RWPE1 (cell line): ENCODE measurements at regions not wholly inside any gene's neighbourhood (a gene's known extent, or its start where the extent isn't known, plus 50 kb on each side); places are given as distances from the start of the nearest gene placed in this dataset.

Experiments used
- CTCF ChIA-PET: fragments of 350-600 bp; sonication (Branson Sonifier 250); formaldehyde crosslinking; extraction: SDS; loops from one replicate; lab custom pipeline; 2021; lab: Yijun Ruan, JAX
- POLR2A ChIA-PET: fragments of 400-600 bp; formaldehyde crosslinking; extraction: SDS; loops from one replicate; lab custom pipeline; 2020; ENCODE audit warnings: antibody characterized with exemption; ENCODE audit not compliant: low non-redundant PET; lab: Yijun Ruan, JAX
- DNase-seq: peaks from one replicate; pipeline ENCODE4 v3.0.0; 2012; ENCODE audit warnings: low spot score
- H3K27ac ChIP-seq: fragments of 450-650 bp; 2 replicates; pipeline ENCODE4 v1.5.1; 2017
- CTCF ChIP-seq: fragments of 450-650 bp; conservative IDR thresholded peaks from 2 replicates; pipeline ENCODE4 v1.5.1; 2017; ENCODE audit warnings: low read depth, mild to moderate bottlenecking

- ChIA-PET POLR2A (no interaction called here), CTCF (interaction anchor here (0.6 kb wide), 1 partner anchor 376 kb away, joined by 7 read pairs; no protein-coding TSS in a partner anchor)
- no peak for DNase-seq
- TF ChIP-seq CTCF, result no peak
- no peak overlapping the region for H3K27ac ChIP-seq
Measured at GRCh38 chr17:14622615-14623101, 321.8 kb downstream of the HS3ST3B1 start.

DNA sequence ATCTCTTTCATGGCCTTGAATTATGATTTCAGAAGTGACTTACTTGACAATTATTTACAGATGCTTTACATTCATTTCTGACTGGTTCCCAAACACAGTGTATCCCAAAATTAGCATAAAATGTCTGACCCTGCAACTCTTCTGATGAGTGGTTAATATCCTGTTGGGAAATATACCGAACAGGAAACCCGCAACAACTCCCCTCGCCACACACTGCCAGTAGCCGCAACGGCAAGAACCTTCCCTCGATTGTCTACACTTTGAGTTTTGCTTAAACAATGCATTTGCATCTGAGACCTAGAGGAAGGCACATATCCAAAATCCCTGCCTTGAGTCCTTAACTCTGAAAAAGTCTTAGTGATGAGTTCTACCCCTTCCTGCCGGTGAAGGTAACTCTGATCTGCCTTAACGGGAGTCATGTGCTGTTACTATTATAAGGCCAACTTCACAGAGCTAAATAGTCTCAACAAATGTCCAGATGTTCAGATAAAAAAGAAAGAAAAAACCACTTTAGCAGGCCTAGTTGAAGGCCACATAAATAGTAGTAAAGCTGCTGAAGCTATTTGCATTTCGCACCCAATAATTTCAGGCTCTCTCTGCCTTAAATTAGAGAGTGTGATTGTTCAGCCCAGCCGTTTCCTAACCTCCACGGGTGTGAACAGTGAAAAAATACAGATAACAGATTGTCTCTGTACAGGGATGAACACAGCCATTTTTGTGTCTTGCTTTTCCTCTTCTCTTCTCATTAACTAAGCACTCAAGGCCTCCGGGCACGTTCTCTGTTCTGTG lies 321.1 kb downstream of the HS3ST3B1 start:
- CTCF ChIA-PET, result interaction anchor here (0.6 kb wide), 1 partner anchor 377 kb away, joined by 7 read pairs; no protein-coding TSS in a partner anchor
- no peak for TF ChIP-seq CTCF

DNA sequence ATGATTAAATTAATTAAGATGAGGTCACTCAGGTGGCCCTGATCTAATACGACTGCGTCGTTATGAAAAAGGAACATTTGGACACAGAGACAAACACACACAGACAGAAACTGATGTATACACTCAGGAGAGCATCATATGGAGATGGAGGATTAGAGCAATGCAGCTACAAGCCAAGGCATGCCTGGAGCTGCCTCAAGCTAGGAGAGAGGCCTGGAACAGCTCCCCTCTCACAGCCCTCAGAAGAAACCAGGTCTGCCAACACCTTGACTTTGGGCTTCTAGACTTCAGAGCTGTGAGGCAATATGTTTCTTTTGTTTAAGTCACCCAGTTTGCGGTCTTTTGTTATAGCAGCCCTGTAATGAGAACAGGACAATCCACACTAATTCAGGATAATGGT lies 318.9 kb downstream of the HS3ST3B1 start:
- DNase-seq, result no peak
- POLR2A ChIA-PET, result no interaction called here
- H3K27ac ChIP-seq, result no peak overlapping the region
- no peak for TF ChIP-seq CTCF
- CTCF ChIA-PET, result no interaction called here

More for the DNA sequence above, 321.1 kb downstream of the HS3ST3B1 start:
- POLR2A ChIA-PET, result no interaction called here
- DNase-seq, result no peak
- H3K27ac ChIP-seq, result no peak overlapping the region

DNA sequence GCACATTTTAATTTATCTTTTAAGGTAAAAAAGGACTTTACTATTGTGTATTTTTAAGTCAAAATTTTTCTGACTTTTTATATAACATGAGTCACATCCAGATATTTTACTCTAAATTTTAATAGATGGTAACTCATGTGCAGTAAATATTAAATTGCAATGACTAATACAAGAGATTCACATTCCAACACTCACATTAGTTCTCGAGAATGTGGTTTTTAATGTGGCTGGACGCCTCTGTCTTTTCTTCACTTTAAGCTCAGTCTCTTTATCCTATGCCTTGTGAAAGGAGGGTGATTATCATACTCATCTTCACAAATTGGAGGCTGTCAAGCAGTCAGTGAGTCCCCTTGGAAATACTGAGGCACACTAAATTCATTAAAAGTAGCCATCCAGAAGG lies 315.6 kb downstream of the HS3ST3B1 start:
- CTCF ChIA-PET, result no interaction called here
- POLR2A ChIA-PET, result no interaction called here
- peak; percentile 20 for DNase-seq
- TF ChIP-seq CTCF, result no peak
- H3K27ac ChIP-seq, result no peak overlapping the region

DNA sequence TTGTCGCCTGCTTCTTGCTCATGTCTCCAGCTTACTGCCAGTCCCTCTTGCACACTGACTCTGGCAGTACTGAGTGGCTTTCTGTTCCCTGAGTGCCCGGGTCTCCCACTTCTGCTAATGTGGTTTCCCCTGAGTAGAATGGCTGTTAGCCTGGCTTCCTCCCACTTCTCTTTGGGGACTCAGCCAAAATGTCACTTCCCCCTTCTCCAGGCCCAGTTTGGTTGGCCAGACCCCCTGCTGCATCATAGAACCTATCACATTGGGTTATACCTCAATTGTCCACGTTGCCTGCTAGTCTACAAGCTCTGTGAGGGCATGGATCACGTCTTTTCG lies 304.4 kb downstream of the HS3ST3B1 start:
- ChIA-PET CTCF (no interaction called here), POLR2A (no interaction called here)
- DNase-seq, result no peak
- no peak overlapping the region for H3K27ac ChIP-seq
- no peak for TF ChIP-seq CTCF

GRCh38 chr17:14604591-14605266 lies 303.8 kb downstream of the HS3ST3B1 start:
- no peak overlapping the region for H3K27ac ChIP-seq
- DNase-seq, result no peak
- ChIA-PET CTCF (no interaction called here), POLR2A (no interaction called here)
- TF ChIP-seq CTCF, result no peak
